K562 (cell line): ENCODE measurements at regions not wholly inside any gene's neighbourhood (a gene's known extent, or its start where the extent isn't known, plus 50 kb on each side); places are given as distances from the start of the nearest gene placed in this dataset.

Experiments used
- ATAC-seq: fragments of 200-7000 bp; cut with Tn5 transposase; 3 replicates; pipeline ENCODE4 v1.9.1; 2020; ENCODE audit warnings: moderate library complexity
- BruUV-seq: library from RNA; stranded (reverse); fragments of 400-500 nt; replicated peaks from 2 replicates; lab custom pipeline; 2021; lab: Mats Ljungman, UMichigan
- CTCF ChIA-PET: fragments of 300-600 bp; formaldehyde crosslinking; extraction: SDS; loops from one replicate; lab custom pipeline; 2021; ENCODE audit warnings: low intra/inter-chr PET ratio; lab: Yijun Ruan, JAX
- POLR2A ChIA-PET: fragments of 300-600, 350-650 bp; sonication (Branson Sonifier 250); formaldehyde crosslinking; extraction: SDS; loops from one replicate; lab custom pipeline; 2021; ENCODE audit warnings: antibody characterized with exemption, inconsistent platforms; lab: Yijun Ruan, JAX
- DNase-seq, 4 experiments: peaks; one replicate each; pipeline versions ENCODE4 v3.0.0 to v3.0.0-alpha.2; 2011 to 2018; ENCODE audit warnings: low spot score in 3 of 4, mixed read lengths in 3 of 4; ENCODE audit errors: extremely low read depth in 1 of 4
- FAIRE-seq: peaks from 2 replicates; lab custom pipeline; 2011; peaks lifted over from hg19 to GRCh38; lab: Jason Lieb, UNC
- H2AFZ ChIP-seq: 2 replicates; pipeline ENCODE4 v1.6.0; 2011; ENCODE audit warnings: low read depth, low read length, control low read depth, inconsistent platforms
- H3K27ac ChIP-seq: fragments of 200-600 bp; 3 replicates; pipeline ENCODE4 v1.8.0; 2011; ENCODE audit warnings: low read depth, mild to moderate bottlenecking, control low read depth, inconsistent platforms, low read length, moderate library complexity, mixed read lengths; ENCODE audit errors: extremely low read depth
- H3K27me3 ChIP-seq, 2 experiments: fragments of 300-600 bp in 1 of 2; 2 replicates in 1 of 2; 3 replicates in 1 of 2; pipeline versions ENCODE4 v1.6.0 to v1.8.0; 2011; ENCODE audit warnings: inconsistent platforms in 2 of 2, low read length in 2 of 2, mild to moderate bottlenecking in 1 of 2, mixed read lengths in 1 of 2, moderate library complexity in 1 of 2; ENCODE audit not compliant: control insufficient read depth in 2 of 2, insufficient read depth in 2 of 2
- H3K36me3 ChIP-seq: fragments of 300-600 bp; 3 replicates; pipeline ENCODE4 v1.8.0; 2011; ENCODE audit warnings: mild to moderate bottlenecking, low read length, inconsistent platforms; ENCODE audit not compliant: control insufficient read depth, insufficient read depth
- H3K4me1 ChIP-seq, 2 experiments: fragments of 200-600 bp in 1 of 2; replicated peaks in 1 of 2; 2 replicates in 1 of 2; 3 replicates in 1 of 2; pipeline versions ENCODE4 v1.5.1 to v1.8.0; 2011; ENCODE audit warnings: inconsistent platforms in 2 of 2, low read length in 2 of 2, mild to moderate bottlenecking in 1 of 2, mixed read lengths in 1 of 2, moderate library complexity in 1 of 2; ENCODE audit not compliant: control insufficient read depth in 2 of 2, insufficient read depth in 2 of 2
- H3K4me2 ChIP-seq: 2 replicates; pipeline ENCODE4 v1.6.1; 2011; ENCODE audit warnings: low read length, control low read depth, inconsistent platforms, mixed read lengths; ENCODE audit not compliant: insufficient read depth
- H3K4me3 ChIP-seq: fragments of 200-600 bp; sonication (generic), shearing (Covaris generic); 2 replicates; pipeline ENCODE4 v1.5.1; 2016; ENCODE audit warnings: control low read depth, inconsistent platforms
- H3K79me2 ChIP-seq: fragments of 200-600 bp; 3 replicates; pipeline ENCODE4 v1.8.0; 2011; ENCODE audit warnings: low read length, inconsistent platforms; ENCODE audit not compliant: control insufficient read depth, insufficient read depth
- H3K9ac ChIP-seq, 2 experiments: 2 replicates each; pipeline versions ENCODE4 v1.6.0 to v1.6.1; 2011; ENCODE audit warnings: low read depth in 2 of 2, low read length in 2 of 2, control low read depth in 1 of 2, inconsistent platforms in 1 of 2, mild to moderate bottlenecking in 1 of 2, mixed read lengths in 1 of 2; ENCODE audit not compliant: insufficient read depth in 1 of 2
- H3K9me1 ChIP-seq: one replicate; pipeline ENCODE4 v1.6.0; 2011; ENCODE audit warnings: inconsistent platforms, mild to moderate bottlenecking, low read length, moderate library complexity; ENCODE audit not compliant: control insufficient read depth, insufficient read depth
- H3K9me3 ChIP-seq: replicated peaks from 2 replicates; pipeline ENCODE4 v1.5.1; 2011; ENCODE audit warnings: low read depth, low read length, inconsistent platforms; ENCODE audit not compliant: control insufficient read depth, insufficient read depth
- H4K20me1 ChIP-seq: replicated peaks from 2 replicates; pipeline ENCODE4 v1.6.1; 2011; ENCODE audit warnings: low read length, inconsistent platforms, mixed read lengths; ENCODE audit not compliant: control insufficient read depth, insufficient read depth
- CBX3 ChIP-seq, 2 experiments: IDR thresholded peaks; 1 replicate in 1 of 2; 2 replicates in 1 of 2; pipeline ENCODE4 v1.6.1; 2012; ENCODE audit warnings: inconsistent platforms in 2 of 2, low read length in 2 of 2, borderline replicate concordance in 1 of 2, control low read depth in 1 of 2
- CREM ChIP-seq: IDR thresholded peaks from 2 replicates; pipeline ENCODE4 v1.6.1; 2014; ENCODE audit warnings: antibody characterized with exemption, low read depth
- CTCFL ChIP-seq: IDR thresholded peaks from 2 replicates; pipeline ENCODE4 v1.6.1; 2011; ENCODE audit warnings: borderline replicate concordance, low read depth, mild to moderate bottlenecking, moderate library complexity, low read length; ENCODE audit not compliant: insufficient read depth, poor library complexity, severe bottlenecking
- ELF1 ChIP-seq: fragments of 200-800 bp; sonication (Bioruptor generic); IDR thresholded peaks from 2 replicates; pipeline ENCODE4 v1.6.1; 2016; ENCODE audit warnings: missing genetic modification characterization, missing compliant biosample characterization
- EP300 ChIP-seq: IDR thresholded peaks from 2 replicates; pipeline ENCODE4 v1.6.1; 2012; ENCODE audit warnings: low read length, improper control_type of control experiment
- ETV1 ChIP-seq: fragments of 450-650 bp; conservative IDR thresholded peaks from 2 replicates; pipeline ENCODE4 v1.6.1; 2016; ENCODE audit warnings: missing genetic modification characterization, control low read depth, low read depth, missing compliant biosample characterization
- MAZ ChIP-seq, 2 experiments: fragments of 450-650 bp in 1 of 2; sonication (generic) in 1 of 2; formaldehyde crosslinking; IDR thresholded peaks in 1 of 2; conservative IDR thresholded peaks in 1 of 2; 2 replicates each; pipeline versions ENCODE4 v1.4.0 to v1.5.0; 2020; ENCODE audit warnings: mild to moderate bottlenecking in 1 of 2, missing genetic modification reagents in 1 of 2
- MYC ChIP-seq, 2 experiments: fragments of 250-450 bp in 1 of 2; sonication (Bioruptor Pico) in 1 of 2; IDR thresholded peaks; 2 replicates each; pipeline versions ENCODE4 v1.5.1 to v1.6.1; 2012 to 2021; ENCODE audit warnings: low read depth in 2 of 2, borderline replicate concordance in 1 of 2, improper control_type of control experiment in 1 of 2, low read length in 1 of 2, mild to moderate bottlenecking in 1 of 2, moderate library complexity in 1 of 2
- POLR3A ChIP-seq: IDR thresholded peaks from 2 replicates; pipeline ENCODE4 v1.6.1; 2011; ENCODE audit warnings: borderline replicate concordance, mild to moderate bottlenecking, moderate library complexity; ENCODE audit not compliant: insufficient read length, insufficient read depth; ENCODE audit errors: extremely low read depth
- RAD21 ChIP-seq, 2 experiments: fragments of 250-450 bp in 1 of 2; fragments of 450-650 bp in 1 of 2; sonication (Bioruptor Pico) in 1 of 2; formaldehyde crosslinking in 1 of 2; IDR thresholded peaks in 1 of 2; conservative IDR thresholded peaks in 1 of 2; 2 replicates each; pipeline versions ENCODE4 v1.4.0 to v1.8.0; 2020 to 2022; ENCODE audit warnings: mild to moderate bottlenecking in 2 of 2, moderate library complexity in 1 of 2
- RCOR1 ChIP-seq, 2 experiments: IDR thresholded peaks; 2 replicates each; pipeline ENCODE4 v1.6.1; 2012; ENCODE audit warnings: low read depth in 2 of 2, low read length in 2 of 2, borderline replicate concordance in 1 of 2, improper control_type of control experiment in 1 of 2
- SMC3 ChIP-seq: conservative IDR thresholded peaks from 2 replicates; pipeline ENCODE4 v1.6.1; 2011; ENCODE audit warnings: low read depth, low read length, improper control_type of control experiment; ENCODE audit not compliant: insufficient read depth
- SPI1 ChIP-seq: IDR thresholded peaks from 2 replicates; pipeline ENCODE4 v1.6.1; 2011; ENCODE audit warnings: low read depth, low read length, control low read depth, borderline replicate concordance
- STAG1 ChIP-seq: sonication (generic); formaldehyde crosslinking; IDR thresholded peaks from 2 replicates; pipeline ENCODE4 v1.5.0; 2020; ENCODE audit warnings: missing genetic modification reagents, borderline replicate concordance
- TBP ChIP-seq: optimal IDR thresholded peaks from 2 replicates; pipeline ENCODE3; 2011; ENCODE audit warnings: low read depth, low read length, improper control_type of control experiment
- ZBTB7A ChIP-seq: IDR thresholded peaks from 2 replicates; pipeline ENCODE4 v1.6.1; 2011; ENCODE audit warnings: low read depth, mild to moderate bottlenecking, low read length, moderate library complexity, borderline replicate concordance; ENCODE audit not compliant: control insufficient read depth
- ZFP1 ChIP-seq: fragments of 450-650 bp; formaldehyde crosslinking; IDR thresholded peaks from 2 replicates; pipeline ENCODE4 v1.4.0; 2020; ENCODE audit warnings: mild to moderate bottlenecking, mixed read lengths
- ZNF175 ChIP-seq: fragments of 200-800 bp; sonication (Bioruptor generic); IDR thresholded peaks from 2 replicates; pipeline ENCODE4 v1.6.1; 2016; ENCODE audit warnings: low read depth, mild to moderate bottlenecking, missing genetic modification characterization, missing compliant biosample characterization
- WGBS: fragments of 100-300 bp; shearing (Covaris generic); methylation state at CpG from one replicate; pipeline ENCODE4 v1.1.6; 2016; ENCODE audit warnings: low coverage, mixed read lengths; ENCODE audit not compliant: insufficient coverage; ENCODE audit errors: missing lambda C conversion rate; 5-methylcytosine and 5-hydroxymethylcytosine counted together
- in situ Hi-C: fragments of 300-500 bp; cut with MboI; formaldehyde crosslinking; loops from 4 replicates; pipeline ENCODE4 v1.15.0; 2018; ENCODE audit warnings: inconsistent platforms, mixed read lengths
- intact Hi-C: fragments of 100-400 bp; cut with micrococcal nuclease; formaldehyde crosslinking; loops from 2 replicates; pipeline ENCODE4 v1.14.2; 2022

GRCh38 chr6:168895102-168895812 lies 358.4 kb downstream of the THBS2 start:
- peak; percentile 81 to 88 (median 86) for DNase-seq
- ATAC-seq: peak; percentile 99
- in situ Hi-C loops: loop anchor here (10.0 kb wide), 1 partner anchor 1620 kb away; no protein-coding TSS in a partner anchor
- intact Hi-C loops: loop anchor here (10.0 kb wide), 1 partner anchor 1630 kb away; no protein-coding TSS in a partner anchor
- no TSS peak for BruUV-seq
- Histone ChIP-seq H3K4me2 (peak overlapping the region; percentile 44; the same call in 1 of the 2 replicates), H2AFZ (0 out of 2 replicates have a peak overlapping the region, but pooled peaks have one; percentile 4), H3K9me1 (no peaks in the 10 kb centered on the region), H3K9me3 (no peaks in the 10 kb centered on the region), H3K79me2 (no peaks in the 10 kb centered on the region), H3K36me3 (no peaks in the 10 kb centered on the region), H4K20me1 (no peaks in the 10 kb centered on the region), H3K27me3 (peaks cover 13 to 47% of the 10 kb centered on the region in 2 experiments; a peak in 4 of 5 replicates), H3K9ac (no peak overlapping the region), H3K27ac (no peak overlapping the region), H3K4me1 (no peaks in the 10 kb centered on the region), H3K4me3 (no peak overlapping the region)
- ChIA-PET POLR2A (no interaction called here), CTCF (interaction anchor here (0.5 to 1.3 kb wide), 5 partner anchors 185 to 1634 kb away, joined by 3 to 7 read pairs (median 3); no protein-coding TSS in a partner anchor)
- WGBS: 17% methylated on average over 17 of the region's 17 CpGs
- peak; percentile 97 for FAIRE-seq
- peak; percentile 80 for TF ChIP-seq ELF1
- TF ChIP-seq SMC3: peak; percentile 90
- no peak for TF ChIP-seq ZBTB7A
- TF ChIP-seq CREM: peak; percentile 57
- peak; percentile 80; the same call in 1 of the 2 replicates for TF ChIP-seq STAG1 (CRISPR knock-in tag)
- no peak for TF ChIP-seq ZFP1 (CRISPR knock-in tag)
- TF ChIP-seq TBP: peak; percentile 21
- TF ChIP-seq POLR3A: no peak
- no peak for TF ChIP-seq ZNF175 (CRISPR knock-in tag)
- peak; percentile 83 for TF ChIP-seq ETV1
- TF ChIP-seq CBX3 (IDR thresholded peaks at IDR 0.05; ENCODE audit: borderline replicate concordance in 1 of 2, low read length in 2 of 2): peak in 1 of 2 experiments; percentile 60; a peak in 1 of 3 replicates
- TF ChIP-seq CTCFL: peak; percentile 43
- TF ChIP-seq SPI1: peak; percentile 75; the same call in 1 of the 2 replicates
- TF ChIP-seq MAZ (CRISPR knock-in tag; conservative IDR thresholded peaks at IDR 0.05 in 1 of 2, IDR thresholded peaks at IDR 0.05 in 1 of 2): peak in 1 of 2 experiments; percentile 39; a peak in 1 of 4 replicates
- peak; percentile 91 to 92 for TF ChIP-seq RAD21 (CRISPR knock-in tag; conservative IDR thresholded peaks at IDR 0.05 in 1 of 2, IDR thresholded peaks at IDR 0.05 in 1 of 2)
- 0 out of 2 replicates have a peak, but pooled peaks have one; percentile 24 for TF ChIP-seq EP300
- TF ChIP-seq RCOR1 (IDR thresholded peaks at IDR 0.05; ENCODE audit: borderline replicate concordance in 1 of 2, low read depth in 2 of 2, low read length in 2 of 2): peak in 1 of 2 experiments; percentile 40; a peak in 1 of 4 replicates
- TF ChIP-seq MYC (IDR thresholded peaks at IDR 0.05; ENCODE audit: low read depth, low read length): peak; percentile 46; the same call in 1 of the 2 replicates
- TF ChIP-seq MYC (CRISPR knock-in tag; IDR thresholded peaks at IDR 0.05; ENCODE audit: borderline replicate concordance, low read depth): no peak
